Caco-2 (cell line): ENCODE measurements at regions not wholly inside any gene's neighbourhood (a gene's known extent, or its start where the extent isn't known, plus 50 kb on each side); places are given as distances from the start of the nearest gene placed in this dataset.

Source experiments
- BruUV-seq: library from RNA; stranded (reverse); fragments of 400-500 nt; replicated peaks from 2 replicates; lab custom pipeline; 2021; lab: Mats Ljungman, UMichigan
- CTCF ChIA-PET: fragments of 300-600 bp; sonication (Branson Sonifier 250); formaldehyde crosslinking; loops from one replicate; lab custom pipeline; 2022; ENCODE audit warnings: antibody characterized with exemption; lab: Charles Lee
- POLR2A ChIA-PET: fragments of 300-600 bp; sonication (Branson Sonifier 250); formaldehyde crosslinking; loops from one replicate; lab custom pipeline; 2022; ENCODE audit warnings: antibody characterized with exemption; lab: Charles Lee
- DNase-seq, 2 experiments: peaks; one replicate each; pipeline versions ENCODE4 v3.0.0 to v3.0.0-alpha.2; 2020 to 2022
- H3K27me3 ChIP-seq: replicated peaks from 2 replicates; pipeline ENCODE4 v1.6.0; 2011; ENCODE audit warnings: low read length; ENCODE audit not compliant: control insufficient read depth, insufficient read depth
- H3K36me3 ChIP-seq: 2 replicates; pipeline ENCODE4 v1.5.1; 2011; ENCODE audit warnings: low read length; ENCODE audit not compliant: control insufficient read depth, insufficient read depth
- H3K4me1 ChIP-seq: fragments of 250-450 bp; sonication (Bioruptor Pico); 2 replicates; pipeline ENCODE4 v1.5.1; 2020; ENCODE audit warnings: mild to moderate bottlenecking
- H3K4me3 ChIP-seq: 2 replicates; pipeline ENCODE4 v1.5.1; 2011; ENCODE audit warnings: low read depth, mild to moderate bottlenecking, control low read depth, low read length
- H3K9me3 ChIP-seq: fragments of 250-450 bp; sonication (Bioruptor Pico); 2 replicates; pipeline ENCODE4 v1.5.1; 2020; ENCODE audit warnings: mild to moderate bottlenecking, moderate library complexity
- H3K27ac Mint-ChIP-seq: one replicate; pipeline ENCODE4 v1.8.0; 2022; ENCODE audit warnings: mixed read lengths; ENCODE audit not compliant: unreplicated experiment
- H3K27me3 Mint-ChIP-seq: one replicate; pipeline ENCODE4 v1.8.0; 2022; ENCODE audit warnings: mixed read lengths; ENCODE audit not compliant: insufficient read depth, unreplicated experiment
- H3K36me3 Mint-ChIP-seq: one replicate; pipeline ENCODE4 v1.8.0; 2022; ENCODE audit warnings: mild to moderate bottlenecking, mixed read lengths; ENCODE audit not compliant: insufficient read depth, unreplicated experiment
- H3K4me1 Mint-ChIP-seq: one replicate; pipeline ENCODE4 v1.8.0; 2022; ENCODE audit warnings: low read depth, mixed read lengths; ENCODE audit not compliant: unreplicated experiment
- H3K4me3 Mint-ChIP-seq: one replicate; pipeline ENCODE4 v1.8.0; 2022; ENCODE audit warnings: mild to moderate bottlenecking, moderate library complexity, mixed read lengths; ENCODE audit not compliant: unreplicated experiment
- H3K9me3 Mint-ChIP-seq: one replicate; pipeline ENCODE4 v1.8.0; 2022; ENCODE audit warnings: mixed read lengths; ENCODE audit not compliant: unreplicated experiment
- CTCF ChIP-seq, 2 experiments: fragments of 200-600 bp in 1 of 2; IDR thresholded peaks; 1 replicate in 1 of 2; 2 replicates in 1 of 2; pipeline versions ENCODE4 v1.5.1 to v1.8.0; 2011 to 2022; ENCODE audit warnings: antibody characterized with exemption in 1 of 2, control low read depth in 1 of 2, inconsistent platforms in 1 of 2, low read depth in 1 of 2, low read length in 1 of 2, mild to moderate bottlenecking in 1 of 2, moderate library complexity in 1 of 2; ENCODE audit not compliant: insufficient read depth in 1 of 2, severe bottlenecking in 1 of 2, unreplicated experiment in 1 of 2
- intact Hi-C: fragments of 100-400 bp; cut with micrococcal nuclease; formaldehyde crosslinking; loops from one replicate; pipeline ENCODE4 v1.10.0; 2022; ENCODE audit not compliant: unreplicated experiment

- peaks cover 13% of the 10 kb centered on the region for H3K27me3 Mint-ChIP-seq
- H3K36me3 ChIP-seq, result no peaks in the 10 kb centered on the region
- no peak for DNase-seq
- ChIA-PET CTCF (no interaction called here), POLR2A (no interaction called here)
- no peak overlapping the region for H3K4me3 Mint-ChIP-seq
- no peaks in the 10 kb centered on the region; the same call in 1 of the 2 replicates for H3K27me3 ChIP-seq
- peaks cover 14% of the 10 kb centered on the region for H3K4me1 Mint-ChIP-seq
- no peaks in the 10 kb centered on the region for H3K36me3 Mint-ChIP-seq
- intact Hi-C loops, result no loop called here
- H3K9me3 Mint-ChIP-seq, result no peaks in the 10 kb centered on the region
- H3K4me1 ChIP-seq, result no peaks in the 10 kb centered on the region
- no TSS peak for BruUV-seq
- no peaks in the 10 kb centered on the region for H3K9me3 ChIP-seq
- TF ChIP-seq CTCF (IDR thresholded peaks at IDR 0.05; ENCODE audit: insufficient read depth in 1 of 2, low read depth in 1 of 2, low read length in 1 of 2, severe bottlenecking in 1 of 2, unreplicated experiment in 1 of 2), result no peak
- no peak overlapping the region for H3K27ac Mint-ChIP-seq
- H3K4me3 ChIP-seq, result no peak overlapping the region
Observed at GRCh38 chr5:53249529-53250200, 140.1 kb upstream of the MOCS2 start.

- H3K36me3 Mint-ChIP-seq, result no peaks in the 10 kb centered on the region
- peaks cover 13% of the 10 kb centered on the region for H3K27me3 Mint-ChIP-seq
- no peaks in the 10 kb centered on the region for H3K36me3 ChIP-seq
- no peak overlapping the region for H3K4me3 ChIP-seq
- H3K4me1 Mint-ChIP-seq, result peaks cover 14% of the 10 kb centered on the region
- no peaks in the 10 kb centered on the region for H3K9me3 Mint-ChIP-seq
- no peak overlapping the region for H3K27ac Mint-ChIP-seq
- no peaks in the 10 kb centered on the region; the same call in 1 of the 2 replicates for H3K27me3 ChIP-seq
- H3K4me1 ChIP-seq, result no peaks in the 10 kb centered on the region
- DNase-seq, result no peak
- CTCF ChIA-PET, result no interaction called here
- H3K9me3 ChIP-seq, result no peaks in the 10 kb centered on the region
- no peak for TF ChIP-seq CTCF (IDR thresholded peaks at IDR 0.05; ENCODE audit: insufficient read depth in 1 of 2, low read depth in 1 of 2, low read length in 1 of 2, severe bottlenecking in 1 of 2, unreplicated experiment in 1 of 2)
- intact Hi-C loops, result no loop called here
- H3K4me3 Mint-ChIP-seq, result no peak overlapping the region
- POLR2A ChIA-PET, result no interaction called here
- BruUV-seq, result no TSS peak
Observed at GRCh38 chr5:53250201-53250550, 140.6 kb upstream of the MOCS2 start.

GRCh38 chr5:53253421-53253871, 143.9 kb upstream of the MOCS2 start:
- intact Hi-C loops, result no loop called here
- no peak for DNase-seq
- H3K4me1 ChIP-seq, result no peaks in the 10 kb centered on the region
- ChIA-PET CTCF (no interaction called here), POLR2A (no interaction called here)
- no TSS peak for BruUV-seq
- no peak for TF ChIP-seq CTCF (IDR thresholded peaks at IDR 0.05; ENCODE audit: insufficient read depth in 1 of 2, low read depth in 1 of 2, low read length in 1 of 2, severe bottlenecking in 1 of 2, unreplicated experiment in 1 of 2)
- Mint-ChIP-seq H3K9me3 (no peaks in the 10 kb centered on the region), H3K4me3 (no peak overlapping the region), H3K4me1 (peaks cover 14% of the 10 kb centered on the region), H3K27ac (no peak overlapping the region), H3K27me3 (peaks cover 10% of the 10 kb centered on the region), H3K36me3 (no peaks in the 10 kb centered on the region)
- H3K36me3 ChIP-seq, result no peaks in the 10 kb centered on the region
- no peaks in the 10 kb centered on the region for H3K27me3 ChIP-seq
- H3K9me3 ChIP-seq, result no peaks in the 10 kb centered on the region
- no peak overlapping the region for H3K4me3 ChIP-seq
